Breast epithelium (tissue), 4 donors: ENCODE measurements at regions not wholly inside any gene's neighbourhood (a gene's known extent, or its start where the extent isn't known, plus 50 kb on each side); places are given as distances from the start of the nearest gene placed in this dataset.

Experiments used
- DNase-seq, 2 donors: peaks; one replicate each; pipeline ENCODE4 v3.0.0-alpha.2; 2019; ENCODE audit warnings: low spot score in 2 of 2
- H3K27ac ChIP-seq, 2 donors: fragments of 200-600 bp; sonication (generic) in 1 of 2; one replicate each; pipeline ENCODE4 v1.5.1; 2016 to 2019; ENCODE audit warnings: mild to moderate bottlenecking in 1 of 2
- H3K27me3 ChIP-seq, 2 donors: fragments of 200-600 bp; sonication (generic) in 1 of 2; one replicate each; pipeline versions ENCODE4 v1.5.1 to v1.6.0; 2017 to 2019; ENCODE audit warnings: control low read depth in 1 of 2, mild to moderate bottlenecking in 1 of 2
- H3K36me3 ChIP-seq: fragments of 200-600 bp; one replicate; pipeline ENCODE4 v1.5.1; 2019
- H3K4me1 ChIP-seq, 2 donors: fragments of 200-600 bp; sonication (generic); one replicate each; pipeline ENCODE4 v1.5.1; 2016 to 2019; ENCODE audit warnings: control low read depth in 1 of 2
- H3K4me3 ChIP-seq, 3 donors: fragments of 200-600 bp; sonication (generic); 1 replicate in 2 of 3; 2 replicates in 1 of 3; pipeline ENCODE4 v1.5.1; 2016 to 2019; ENCODE audit warnings: mild to moderate bottlenecking in 3 of 3, moderate library complexity in 2 of 3
- H3K9me3 ChIP-seq, 2 donors: fragments of 200-600 bp; sonication (generic) in 1 of 2; one replicate each; pipeline ENCODE4 v1.5.1; 2016 to 2019; ENCODE audit warnings: control low read depth in 1 of 2
- CTCF ChIP-seq, 3 donors: fragments of 450-650 bp; IDR thresholded peaks; one replicate each; pipeline ENCODE4 v1.5.1; 2016 to 2017; ENCODE audit warnings: antibody characterized with exemption in 3 of 3, mild to moderate bottlenecking in 3 of 3, moderate library complexity in 3 of 3
- POLR2A ChIP-seq: fragments of 450-650 bp; IDR thresholded peaks from one replicate; pipeline ENCODE4 v1.6.1; 2016; ENCODE audit warnings: antibody characterized with exemption, mild to moderate bottlenecking, moderate library complexity
- POLR2AphosphoS5 ChIP-seq, 3 donors: sonication (generic); formaldehyde crosslinking; IDR thresholded peaks; one replicate each; pipeline ENCODE4 v1.6.1; 2017; ENCODE audit warnings: antibody characterized with exemption in 3 of 3
- intact Hi-C: fragments of 100-400 bp; cut with DNase I; formaldehyde crosslinking; loops from one replicate; pipeline ENCODE4 v1.15.1; 2023; ENCODE audit warnings: low total_unique reads

- no peak for TF ChIP-seq CTCF (IDR thresholded peaks at IDR 0.05)
- no peak for TF ChIP-seq POLR2A
- Histone ChIP-seq H3K9me3 (peaks cover 0 to 3% of the 10 kb centered on the region in 2 donors), H3K4me3 (no peak overlapping the region), H3K27ac (no peak overlapping the region), H3K36me3 (no peaks in the 10 kb centered on the region), H3K27me3 (peaks cover 0 to 5% of the 10 kb centered on the region in 2 donors), H3K4me1 (no peaks in the 10 kb centered on the region)
- intact Hi-C loops, result no loop called here
- no peak for DNase-seq
Observed at GRCh38 chr11:134524201-134524600, 112.2 kb upstream of the B3GAT1 start.

GRCh38 chr11:134522782-134523570, 110.9 kb upstream of the B3GAT1 start:
- Histone ChIP-seq H3K4me1 (no peaks in the 10 kb centered on the region), H3K36me3 (no peaks in the 10 kb centered on the region), H3K9me3 (peaks cover 0 to 3% of the 10 kb centered on the region in 2 donors), H3K27me3 (peaks cover 0 to 12% of the 10 kb centered on the region in 2 donors), H3K4me3 (no peak overlapping the region), H3K27ac (no peak overlapping the region)
- intact Hi-C loops, result no loop called here
- TF ChIP-seq POLR2A (no peak), CTCF (IDR thresholded peaks at IDR 0.05) (no peak), POLR2AphosphoS5 (IDR thresholded peaks at IDR 0.05) (no peak)
- no peak for DNase-seq

GRCh38 chr11:134521452-134522289, 109.6 kb upstream of the B3GAT1 start:
- H3K36me3 ChIP-seq, result no peaks in the 10 kb centered on the region
- intact Hi-C loops, result no loop called here
- peaks cover 0 to 3% of the 10 kb centered on the region in 2 donors for H3K9me3 ChIP-seq
- no peak for TF ChIP-seq POLR2AphosphoS5 (IDR thresholded peaks at IDR 0.05)
- no peak for TF ChIP-seq CTCF (IDR thresholded peaks at IDR 0.05)
- TF ChIP-seq POLR2A, result no peak
- no peak overlapping the region for H3K27ac ChIP-seq
- no peak overlapping the region for H3K4me3 ChIP-seq
- DNase-seq, result no peak
- no peaks in the 10 kb centered on the region for H3K4me1 ChIP-seq
- peaks cover 0 to 16% of the 10 kb centered on the region in 2 donors for H3K27me3 ChIP-seq

GRCh38 chr11:134521001-134521400, 109.0 kb upstream of the B3GAT1 start:
- intact Hi-C loops, result no loop called here
- no peak for DNase-seq
- TF ChIP-seq CTCF (IDR thresholded peaks at IDR 0.05) (no peak), POLR2AphosphoS5 (IDR thresholded peaks at IDR 0.05) (no peak), POLR2A (no peak)
- H3K4me3 ChIP-seq, result no peak overlapping the region
- no peaks in the 10 kb centered on the region for H3K36me3 ChIP-seq
- H3K27me3 ChIP-seq, result peaks cover 0 to 21% of the 10 kb centered on the region in 2 donors
- H3K27ac ChIP-seq, result no peak overlapping the region
- H3K4me1 ChIP-seq, result no peaks in the 10 kb centered on the region
- peaks cover 0 to 3% of the 10 kb centered on the region in 2 donors for H3K9me3 ChIP-seq

GRCh38 chr11:134519788-134520187, 107.7 kb upstream of the B3GAT1 start:
- no peak for DNase-seq
- Histone ChIP-seq H3K27me3 (peaks cover 0 to 31% of the 10 kb centered on the region in 2 donors), H3K36me3 (no peaks in the 10 kb centered on the region), H3K27ac (no peak overlapping the region), H3K4me3 (no peak overlapping the region), H3K9me3 (peaks cover 0 to 3% of the 10 kb centered on the region in 2 donors), H3K4me1 (no peaks in the 10 kb centered on the region)
- TF ChIP-seq POLR2A (no peak), CTCF (IDR thresholded peaks at IDR 0.05) (no peak), POLR2AphosphoS5 (IDR thresholded peaks at IDR 0.05) (no peak)
- intact Hi-C loops, result no loop called here
